Psoas muscle (tissue), 7 donors: ENCODE measurements at regions not wholly inside any gene's neighbourhood (a gene's known extent, or its start where the extent isn't known, plus 50 kb on each side); places are given as distances from the start of the nearest gene placed in this dataset.

Experiments used
- ATAC-seq, 4 donors: fragments of 200-7000 bp; cut with Tn5 transposase; one replicate each; pipeline ENCODE4 v1.9.1; 2020; ENCODE audit warnings: moderate library complexity in 3 of 4, mild to moderate bottlenecking in 2 of 4
- DNase-seq, 2 donors: peaks; one replicate each; pipeline ENCODE4 v3.0.0-alpha.2; 2020
- H3K27ac ChIP-seq: fragments of 200-600 bp; one replicate; pipeline ENCODE4 v1.8.0; 2022
- H3K27me3 ChIP-seq, 3 donors: fragments of 200-600 bp in 1 of 3; one replicate each; pipeline versions ENCODE4 v1.6.1 to v1.8.0; 2013 to 2022; ENCODE audit warnings: low read length in 2 of 3, mild to moderate bottlenecking in 2 of 3, moderate library complexity in 1 of 3; ENCODE audit not compliant: insufficient read depth in 3 of 3
- H3K36me3 ChIP-seq, 2 donors: fragments of 200-600 bp in 1 of 2; one replicate each; pipeline versions ENCODE4 v1.6.1 to v1.8.0; 2013 to 2022; ENCODE audit warnings: low read depth in 1 of 2, mild to moderate bottlenecking in 1 of 2, moderate library complexity in 1 of 2; ENCODE audit not compliant: insufficient read depth in 1 of 2
- H3K4me1 ChIP-seq: fragments of 200-600 bp; one replicate; pipeline ENCODE4 v1.8.0; 2022
- H3K4me3 ChIP-seq: fragments of 200-600 bp; one replicate; pipeline ENCODE4 v1.8.0; 2022; ENCODE audit warnings: mild to moderate bottlenecking
- H3K9me3 ChIP-seq: fragments of 200-600 bp; one replicate; pipeline ENCODE4 v1.8.0; 2022
- WGBS, 3 donors: extraction: QIAGEN DNeasy Blood & Tissue Kit; methylation state at CpG; one replicate each; pipeline versions ENCODE4 v1.1.6 to v1.1.7; 2013; 5-methylcytosine and 5-hydroxymethylcytosine counted together
- intact Hi-C, 2 donors: fragments of 100-400 bp; cut with DNase I; formaldehyde crosslinking; loops; one replicate each; pipeline versions ENCODE4 v1.11.0 to v1.14.2; 2022
- TF ChIP-seq, protein P1 (sequence below): fragments of 200-600 bp; IDR thresholded peaks from one replicate; pipeline ENCODE4 v1.8.0; 2022; ENCODE audit warnings: antibody characterized with exemption
- donor health status: healthy with polysubstance abuse.
- donor health status: DM: no; HTN: no; CAD: no; lungs with moderate emphysema.
- donor health status: Bipolar disorder and iron deficiency.
- donor health status: healthy.
- donor health status: DM: yes; HTN: yes; CAD: no.
- donor health status: DM: no; HTN: no; CAD: no.
- donor health status: DM: yes; HTN: yes; CAD: no.

DNA sequence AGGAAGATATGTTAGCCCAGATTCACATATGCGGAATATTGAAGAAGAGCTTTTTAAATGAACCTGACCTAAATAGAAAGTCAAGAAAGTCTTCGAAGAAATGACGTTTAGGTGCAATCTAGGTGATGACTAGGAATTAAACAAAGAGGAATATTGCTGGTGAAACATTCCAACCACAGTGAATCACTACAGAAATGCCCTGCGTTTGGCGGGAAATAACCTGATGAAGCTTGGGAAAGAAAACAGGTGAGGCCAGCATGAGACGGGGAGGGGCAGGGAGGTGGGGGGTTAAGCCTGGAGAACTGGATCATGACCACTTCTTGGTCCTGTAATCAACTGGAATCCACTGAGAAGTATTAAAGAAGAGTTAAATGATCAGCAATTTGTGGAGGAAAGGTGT lies 299.4 kb upstream of the VSTM2A start:
- Histone ChIP-seq H3K27ac (no peak overlapping the region), H3K27me3 (no peaks in the 10 kb centered on the region), H3K9me3 (no peaks in the 10 kb centered on the region), H3K36me3 (no peaks in the 10 kb centered on the region), H3K4me1 (no peaks in the 10 kb centered on the region), H3K4me3 (no peak overlapping the region)
- intact Hi-C loops: loop anchor here in 1 of 2 donors (10.0 kb wide), 1 partner anchor 92 kb away; no protein-coding TSS in a partner anchor
- WGBS, 3 donors: 92 to 95% (median 93%) methylated on average over 6 of the region's 6 CpGs
- ATAC-seq (no peak), DNase-seq (no peak)
- TF ChIP-seq, protein P1, sequence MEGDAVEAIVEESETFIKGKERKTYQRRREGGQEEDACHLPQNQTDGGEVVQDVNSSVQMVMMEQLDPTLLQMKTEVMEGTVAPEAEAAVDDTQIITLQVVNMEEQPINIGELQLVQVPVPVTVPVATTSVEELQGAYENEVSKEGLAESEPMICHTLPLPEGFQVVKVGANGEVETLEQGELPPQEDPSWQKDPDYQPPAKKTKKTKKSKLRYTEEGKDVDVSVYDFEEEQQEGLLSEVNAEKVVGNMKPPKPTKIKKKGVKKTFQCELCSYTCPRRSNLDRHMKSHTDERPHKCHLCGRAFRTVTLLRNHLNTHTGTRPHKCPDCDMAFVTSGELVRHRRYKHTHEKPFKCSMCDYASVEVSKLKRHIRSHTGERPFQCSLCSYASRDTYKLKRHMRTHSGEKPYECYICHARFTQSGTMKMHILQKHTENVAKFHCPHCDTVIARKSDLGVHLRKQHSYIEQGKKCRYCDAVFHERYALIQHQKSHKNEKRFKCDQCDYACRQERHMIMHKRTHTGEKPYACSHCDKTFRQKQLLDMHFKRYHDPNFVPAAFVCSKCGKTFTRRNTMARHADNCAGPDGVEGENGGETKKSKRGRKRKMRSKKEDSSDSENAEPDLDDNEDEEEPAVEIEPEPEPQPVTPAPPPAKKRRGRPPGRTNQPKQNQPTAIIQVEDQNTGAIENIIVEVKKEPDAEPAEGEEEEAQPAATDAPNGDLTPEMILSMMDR: no peak

DNA sequence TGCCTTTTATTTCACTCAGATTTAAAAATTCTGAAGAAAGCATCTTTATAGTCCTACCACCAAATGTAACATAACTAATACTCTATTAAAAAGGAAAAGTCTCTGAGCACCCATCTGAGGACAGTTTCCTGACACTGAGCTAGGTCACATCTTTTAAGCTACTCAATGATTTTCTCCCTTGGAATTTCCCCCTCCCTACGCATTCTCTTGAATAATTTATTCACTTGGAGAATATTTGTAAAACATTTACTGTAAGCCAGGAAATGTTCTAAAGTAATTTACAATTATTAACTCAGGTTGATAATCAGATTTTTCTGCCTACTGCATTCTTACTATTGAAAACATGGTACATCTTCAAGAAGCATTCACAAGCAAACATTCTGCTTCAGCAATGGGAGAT lies 297.2 kb upstream of the VSTM2A start:
- Histone ChIP-seq H3K4me1 (no peaks in the 10 kb centered on the region), H3K4me3 (no peak overlapping the region), H3K9me3 (no peaks in the 10 kb centered on the region), H3K36me3 (no peaks in the 10 kb centered on the region), H3K27me3 (no peaks in the 10 kb centered on the region), H3K27ac (no peak overlapping the region)
- whole genome bisulfite sequencing, 3 donors: 79 to 83% (median 81%) methylated on average over 1 of the region's 1 CpG
- DNase-seq (no peak), ATAC-seq (no peak)
- intact Hi-C loops: loop anchor here in 1 of 2 donors (10.0 kb wide), 1 partner anchor 90 kb away; no protein-coding TSS in a partner anchor
- TF ChIP-seq, protein P1: no peak

DNA sequence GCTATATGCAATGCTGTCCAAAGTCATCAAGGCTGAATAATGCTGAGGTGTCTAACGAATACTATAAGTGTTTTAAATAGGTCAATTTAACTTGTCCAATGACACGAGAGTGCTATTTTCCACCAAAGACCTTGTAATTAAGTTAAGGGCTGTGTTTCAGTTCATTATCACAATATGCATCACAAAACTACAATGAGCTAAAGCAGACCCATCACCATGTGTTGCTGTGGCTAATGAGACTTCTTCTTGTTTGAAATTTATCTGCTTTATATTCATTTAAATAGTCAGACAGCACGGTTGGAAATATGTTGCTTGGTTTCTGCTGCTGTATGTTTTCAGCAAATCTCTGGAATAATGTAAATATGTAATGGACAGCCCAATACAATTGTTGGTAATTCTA lies 292.5 kb upstream of the VSTM2A start:
- Histone ChIP-seq H3K4me3 (no peak overlapping the region), H3K36me3 (no peaks in the 10 kb centered on the region), H3K27me3 (no peaks in the 10 kb centered on the region), H3K9me3 (no peaks in the 10 kb centered on the region), H3K27ac (no peak overlapping the region), H3K4me1 (no peaks in the 10 kb centered on the region)
- DNase-seq (no peak), ATAC-seq (no peak)
- TF ChIP-seq, protein P1: no peak
- intact Hi-C loops: loop anchor here in 1 of 2 donors (10.0 kb wide), 1 partner anchor 85 kb away; no protein-coding TSS in a partner anchor
- 61 to 80% (median 65%) methylated on average over 3 of the region's 3 CpGs for WGBS, 3 donors

DNA sequence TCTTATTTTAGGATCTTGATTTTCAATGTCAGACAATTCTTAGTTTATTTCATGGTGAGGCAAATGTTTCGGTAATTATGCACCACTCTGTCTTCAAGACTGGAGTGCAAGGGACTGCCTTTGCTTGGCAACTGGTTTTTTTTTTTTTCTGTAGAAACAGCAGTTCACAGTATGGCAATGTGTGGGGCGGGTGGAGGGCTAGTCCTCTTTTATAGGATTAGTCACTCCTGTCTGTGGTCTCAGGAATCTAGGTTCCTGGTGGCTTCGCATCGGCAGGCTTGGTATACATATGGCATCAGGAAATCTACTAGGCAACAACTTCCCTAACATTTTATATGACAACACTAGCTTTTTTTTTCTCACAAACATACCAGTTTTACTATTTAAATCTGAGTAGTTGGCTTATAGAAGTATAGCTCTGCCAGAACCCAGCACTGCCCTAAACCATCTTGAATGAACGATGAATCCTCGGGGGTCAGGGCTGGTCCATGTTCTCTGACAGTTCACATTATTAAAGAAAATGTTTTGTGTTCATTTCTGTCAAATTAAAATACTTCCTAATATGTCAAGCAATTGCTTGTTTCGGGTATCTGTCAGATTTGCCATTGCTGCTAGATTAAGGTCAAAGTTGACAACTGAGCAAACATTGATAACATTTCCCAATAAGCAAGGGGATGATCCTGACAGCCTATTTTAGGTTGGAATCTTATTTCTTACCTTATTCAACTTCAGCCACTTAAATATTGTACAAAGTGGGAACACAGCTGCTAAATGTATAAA lies 289.7 kb upstream of the VSTM2A start:
- ATAC-seq (no peak), DNase-seq (no peak)
- Histone ChIP-seq H3K9me3 (no peaks in the 10 kb centered on the region), H3K36me3 (no peaks in the 10 kb centered on the region), H3K4me1 (no peaks in the 10 kb centered on the region), H3K4me3 (no peak overlapping the region), H3K27ac (no peak overlapping the region), H3K27me3 (no peaks in the 10 kb centered on the region)
- TF ChIP-seq, protein P1: no peak
- intact Hi-C loops: no loop called here
- WGBS, 3 donors: 76 to 78% (median 78%) methylated on average over 7 of the region's 7 CpGs

DNA sequence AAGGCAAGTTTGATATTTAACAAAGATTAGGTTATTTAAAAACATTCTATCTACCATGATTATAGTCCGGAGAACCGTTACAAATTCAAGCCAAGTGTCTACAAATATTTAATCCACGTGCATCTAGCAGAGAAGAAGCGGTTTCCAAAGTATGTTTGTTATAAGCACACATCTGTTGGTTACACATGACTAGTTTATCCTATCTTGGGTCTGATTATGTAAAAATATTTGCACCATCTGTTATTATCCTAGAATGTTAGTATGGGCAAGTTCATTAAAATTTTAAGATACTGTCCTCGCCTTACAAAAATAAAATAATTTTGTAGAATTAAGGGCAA lies 289.2 kb upstream of the VSTM2A start:
- Histone ChIP-seq H3K4me3 (no peak overlapping the region), H3K9me3 (no peaks in the 10 kb centered on the region), H3K36me3 (no peaks in the 10 kb centered on the region), H3K27ac (no peak overlapping the region), H3K4me1 (no peaks in the 10 kb centered on the region), H3K27me3 (no peaks in the 10 kb centered on the region)
- 30 to 39% (median 33%) methylated on average over 5 of the region's 5 CpGs for WGBS, 3 donors
- DNase-seq: no peak
- TF ChIP-seq, protein P1: no peak
- intact Hi-C loops: no loop called here
- no peak for ATAC-seq
